GM12878 (cell line): ENCODE measurements at regions not wholly inside any gene's neighbourhood (a gene's known extent, or its start where the extent isn't known, plus 50 kb on each side); places are given as distances from the start of the nearest gene placed in this dataset.

Experiments
- CTCF ChIP-seq, 3 experiments: IDR thresholded peaks in 2 of 3; conservative IDR thresholded peaks in 1 of 3; 2 replicates each; pipeline ENCODE4 v1.5.1; 2011; ENCODE audit warnings: low read depth in 3 of 3, low read length in 3 of 3, mild to moderate bottlenecking in 3 of 3, control low read depth in 2 of 3, moderate library complexity in 2 of 3, inconsistent platforms in 1 of 3, mixed read lengths in 1 of 3; ENCODE audit not compliant: control insufficient read depth in 2 of 3, insufficient read depth in 1 of 3; ENCODE audit errors: extremely low read depth in 1 of 3
- MAX ChIP-seq: IDR thresholded peaks from 2 replicates; pipeline ENCODE4 v1.6.1; 2012; ENCODE audit warnings: low read depth, low read length, improper control_type of control experiment
- POLR2A ChIP-seq: IDR thresholded peaks from 2 replicates; pipeline ENCODE4 v1.6.1; 2011; ENCODE audit warnings: low read depth, mild to moderate bottlenecking, low read length
- POLR2AphosphoS5 ChIP-seq: IDR thresholded peaks from 2 replicates; pipeline ENCODE4 v1.6.1; 2011; ENCODE audit warnings: mild to moderate bottlenecking, low read length, inconsistent platforms
- RCOR1 ChIP-seq: conservative IDR thresholded peaks from 2 replicates; pipeline ENCODE4 v1.6.1; 2012; ENCODE audit warnings: low read depth, low read length, improper control_type of control experiment
- RELB ChIP-seq: fragments of 450-650 bp; IDR thresholded peaks from 2 replicates; pipeline ENCODE4 v1.6.1; 2017; ENCODE audit warnings: low read depth, mild to moderate bottlenecking, moderate library complexity
- SIN3A ChIP-seq: IDR thresholded peaks from 2 replicates; pipeline ENCODE4 v1.6.1; 2012; ENCODE audit warnings: low read depth, low read length, improper control_type of control experiment
- SIX5 ChIP-seq: IDR thresholded peaks from 2 replicates; pipeline ENCODE4 v1.6.1; 2011; ENCODE audit warnings: mild to moderate bottlenecking, low read depth, low read length, moderate library complexity; ENCODE audit not compliant: severe bottlenecking
- USF1 ChIP-seq: IDR thresholded peaks from 2 replicates; pipeline ENCODE4 v1.6.1; 2011; ENCODE audit warnings: borderline replicate concordance, low read depth, mild to moderate bottlenecking, moderate library complexity, mixed read lengths, low read length; ENCODE audit not compliant: insufficient read depth; ENCODE audit errors: extremely low read length

GRCh38 chr6:101224751-101225150, 168.8 kb upstream of the GRIK2 start:
- no peak for TF ChIP-seq SIX5
- TF ChIP-seq POLR2A, result no peak
- no peak for TF ChIP-seq SIN3A
- TF ChIP-seq RCOR1, result no peak
- TF ChIP-seq RELB, result no peak
- TF ChIP-seq MAX, result no peak
- TF ChIP-seq CTCF (IDR thresholded peaks at IDR 0.05 in 2 of 3, conservative IDR thresholded peaks at IDR 0.05 in 1 of 3; ENCODE audit: control insufficient read depth in 2 of 3, extremely low read depth in 1 of 3, insufficient read depth in 1 of 3, low read depth in 3 of 3, low read length in 3 of 3), result no peak
- TF ChIP-seq POLR2AphosphoS5, result no peak
- TF ChIP-seq USF1, result no peak
